BLaER1 treated with 17β-estradiol and CSF1 and Interleukin-3, amounts not matched to agents 10 nM and 100 nM (cell line): ENCODE measurements at regions not wholly inside any gene's neighbourhood (a gene's known extent, or its start where the extent isn't known, plus 50 kb on each side); places are given as distances from the start of the nearest gene placed in this dataset.
A peak's percentile ranks its signal among the peaks of the same experiment; 100 is the strongest.
"Not testable (repeated sequence)": the region's sequence is repeated elsewhere in the genome, so short reads cannot be mapped to it uniquely, and the experiment has no call there.

Experiments
- H3K27ac ChIP-seq, 11 experiments: shearing (Covaris generic); formaldehyde crosslinking; 2 replicates each; pipeline ENCODE4 v1.8.1; 2022
- H3K27me3 ChIP-seq, 11 experiments: shearing (Covaris generic); formaldehyde crosslinking; 2 replicates each; pipeline ENCODE4 v1.8.1; 2022
- H3K36me3 ChIP-seq, 11 experiments: shearing (Covaris generic); formaldehyde crosslinking; 2 replicates each; pipeline ENCODE4 v1.8.1; 2022
- H3K4me1 ChIP-seq, 10 experiments: shearing (Covaris generic); formaldehyde crosslinking; 2 replicates each; pipeline ENCODE4 v1.8.1; 2022
- H3K4me2 ChIP-seq, 11 experiments: shearing (Covaris generic); formaldehyde crosslinking; 2 replicates each; pipeline ENCODE4 v1.8.1; 2022
- H3K4me3 ChIP-seq, 10 experiments: shearing (Covaris generic); formaldehyde crosslinking; 2 replicates each; pipeline ENCODE4 v1.8.1; 2022
- H3K9ac ChIP-seq, 11 experiments: shearing (Covaris generic); formaldehyde crosslinking; 2 replicates each; pipeline ENCODE4 v1.8.1; 2022
- H3K9me3 ChIP-seq, 11 experiments: shearing (Covaris generic); formaldehyde crosslinking; replicated peaks in 1 of 11; 2 replicates each; pipeline ENCODE4 v1.8.1; 2022
- H4K20me1 ChIP-seq, 11 experiments: shearing (Covaris generic); formaldehyde crosslinking; 2 replicates each; pipeline ENCODE4 v1.8.1; 2022
- Cebpa-rat ChIP-seq, 11 experiments: shearing (Covaris generic); IDR thresholded peaks; 2 replicates each; pipeline ENCODE4 v1.8.1; 2022

DNA sequence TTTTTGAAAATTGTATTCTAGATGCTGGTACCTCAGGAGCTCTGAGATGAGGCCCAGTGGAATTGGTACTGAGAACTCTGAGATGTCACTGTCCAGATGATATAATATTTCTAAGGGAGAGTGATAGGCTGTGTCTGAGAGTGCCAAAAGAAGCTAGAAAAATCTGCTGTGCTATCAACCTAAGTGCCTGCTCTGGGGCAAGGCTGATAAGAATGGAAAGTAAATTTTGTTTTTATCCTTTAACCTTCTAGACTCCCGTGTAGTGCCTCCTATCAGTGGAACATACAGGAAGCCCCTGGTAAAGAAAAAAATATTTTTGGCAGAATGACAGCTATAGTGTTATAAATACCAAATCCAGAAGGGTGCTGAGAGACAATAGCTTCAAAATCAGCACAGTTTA, 348.2 kb downstream of the TFAP2B start:
- H3K9me3 ChIP-seq: peaks cover 0 to 8% (median 4%) of the 10 kb centered on the region in 11 experiments; a peak in 4 of 22 replicates
- H3K4me3 ChIP-seq: no peak overlapping the region
- no peak overlapping the region for H3K9ac ChIP-seq
- peaks cover 0 to 14% (median 3%) of the 10 kb centered on the region in 10 experiments; a peak in 8 of 20 replicates for H3K4me1 ChIP-seq
- no peaks in the 10 kb centered on the region for H4K20me1 ChIP-seq
- no peaks in the 10 kb centered on the region for H3K36me3 ChIP-seq
- TF ChIP-seq Cebpa-rat (IDR thresholded peaks at IDR 0.05): no peak
- no peaks in the 10 kb centered on the region for H3K27me3 ChIP-seq
- H3K27ac ChIP-seq: no peak overlapping the region
- peak overlapping the region in 6 of 11 experiments; percentile 6 to 52 (median 30); a peak in 7 of 22 replicates for H3K4me2 ChIP-seq

DNA sequence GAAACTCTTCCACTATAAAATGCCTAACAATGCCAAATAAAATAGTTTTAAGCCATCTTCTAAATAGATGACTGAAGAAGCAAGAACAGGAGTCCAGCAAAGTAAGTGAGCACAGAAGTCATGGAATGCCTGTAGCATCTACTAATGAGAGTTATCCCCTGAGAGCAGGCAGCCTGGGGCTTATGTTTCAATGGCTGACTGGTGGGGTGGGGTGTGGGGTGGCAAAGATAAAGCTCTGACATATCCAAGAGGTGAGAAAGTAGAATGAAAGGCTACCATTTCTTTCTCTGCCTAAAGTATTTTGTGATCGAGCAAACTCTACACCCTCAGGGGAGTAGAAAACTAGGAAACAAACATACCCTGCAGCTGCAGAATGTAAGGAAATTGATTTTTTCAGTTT, 348.8 kb downstream of the TFAP2B start:
- Histone ChIP-seq H3K27me3 (no peaks in the 10 kb centered on the region), H3K9me3 (peaks cover 0 to 8% (median 4%) of the 10 kb centered on the region in 11 experiments; a peak in 4 of 22 replicates), H3K36me3 (no peaks in the 10 kb centered on the region), H3K9ac (no peak overlapping the region), H4K20me1 (no peaks in the 10 kb centered on the region), H3K27ac (no peak overlapping the region), H3K4me1 (peaks cover 0 to 14% (median 3%) of the 10 kb centered on the region in 10 experiments; a peak in 8 of 20 replicates), H3K4me3 (no peak overlapping the region), H3K4me2 (peak overlapping the region in 6 of 11 experiments; percentile 6 to 52 (median 30); a peak in 7 of 22 replicates)
- TF ChIP-seq Cebpa-rat (IDR thresholded peaks at IDR 0.05): no peak

DNA sequence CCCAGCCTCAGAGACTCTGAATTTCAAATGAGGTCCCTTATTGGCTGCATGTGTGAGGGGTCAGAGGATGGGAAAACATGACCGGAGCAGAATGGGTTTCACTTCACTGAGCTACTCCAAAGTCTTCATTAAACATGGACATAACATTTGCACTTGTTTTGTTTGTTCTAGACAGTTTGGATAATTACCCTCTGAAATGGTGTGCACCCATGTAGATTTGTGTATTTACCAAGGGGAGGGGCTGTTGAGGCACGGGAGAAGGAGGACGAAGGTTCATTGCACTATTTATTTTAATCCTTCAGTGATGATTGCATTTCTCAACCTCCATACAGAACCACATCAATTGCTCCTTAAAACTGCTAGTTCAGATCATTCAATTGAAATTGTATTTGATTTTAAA, 364.2 kb downstream of the TFAP2B start:
- Histone ChIP-seq H4K20me1 (no peaks in the 10 kb centered on the region), H3K9me3 (no peaks in the 10 kb centered on the region), H3K27me3 (no peaks in the 10 kb centered on the region), H3K27ac (no peak overlapping the region), H3K4me2 (no peak overlapping the region), H3K4me1 (no peaks in the 10 kb centered on the region), H3K9ac (no peak overlapping the region), H3K36me3 (no peaks in the 10 kb centered on the region), H3K4me3 (no peak overlapping the region)
- no peak for TF ChIP-seq Cebpa-rat (IDR thresholded peaks at IDR 0.05)

- H3K4me1 ChIP-seq: no peaks in the 10 kb centered on the region
- no peaks in the 10 kb centered on the region for H3K36me3 ChIP-seq
- H3K9ac ChIP-seq: no peak overlapping the region
- no peak overlapping the region for H3K27ac ChIP-seq
- no peak overlapping the region for H3K4me3 ChIP-seq
- no peaks in the 10 kb centered on the region for H3K9me3 ChIP-seq
- H4K20me1 ChIP-seq: no peaks in the 10 kb centered on the region
- H3K4me2 ChIP-seq: no peak overlapping the region
- TF ChIP-seq Cebpa-rat (IDR thresholded peaks at IDR 0.05): no peak
- H3K27me3 ChIP-seq: no peaks in the 10 kb centered on the region
These were observed 365.4 kb downstream of the TFAP2B start for GRCh38 chr6:51184046-51184445.

DNA sequence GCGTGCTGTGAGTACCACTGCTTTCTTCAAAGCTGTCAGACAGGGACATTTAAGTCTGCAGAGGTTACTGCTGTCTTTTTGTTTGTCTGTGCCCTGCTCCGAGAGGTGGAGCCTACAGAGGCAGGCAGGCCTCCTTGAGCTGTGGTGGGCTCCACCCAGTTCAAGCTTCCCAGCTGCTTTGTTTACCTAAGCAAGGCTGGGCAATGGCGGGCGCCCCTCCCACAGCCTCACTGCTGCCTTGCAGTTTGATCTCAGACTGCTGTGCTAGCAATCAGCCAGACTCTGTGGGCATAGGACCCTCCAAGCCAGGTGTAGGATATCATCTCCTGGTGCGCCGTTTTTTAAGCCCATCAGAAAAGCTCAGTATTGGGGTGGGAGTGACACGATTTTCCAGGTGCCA, 374.5 kb downstream of the TFAP2B start:
- not testable (repeated sequence) for H3K36me3 ChIP-seq, H3K4me3 ChIP-seq, H3K9ac ChIP-seq, H3K4me1 ChIP-seq, H3K27ac ChIP-seq, H3K4me2 ChIP-seq, H4K20me1 ChIP-seq, H3K9me3 ChIP-seq, H3K27me3 ChIP-seq

DNA sequence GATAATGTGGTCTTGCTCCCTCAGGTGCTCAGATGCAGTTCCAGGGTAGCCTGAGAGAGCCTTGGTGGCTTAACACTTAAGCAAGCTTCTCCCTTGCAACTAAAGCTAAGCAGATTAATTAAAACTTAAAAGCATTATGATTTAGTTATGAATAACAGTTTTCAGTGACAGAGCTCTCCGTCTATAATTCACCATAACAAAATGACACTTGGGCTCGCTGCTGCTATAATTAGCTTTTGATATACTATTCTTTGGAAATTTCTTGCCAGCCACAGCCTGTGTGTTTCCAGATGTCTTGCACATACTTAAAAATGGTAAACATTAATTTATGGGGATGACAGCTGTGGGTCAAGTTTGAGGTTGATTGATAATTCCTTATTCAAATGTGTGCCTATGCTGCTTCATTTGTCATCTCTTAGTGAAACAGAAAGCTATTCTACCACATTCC, 380.5 kb downstream of the TFAP2B start:
- H3K27ac ChIP-seq: no peak overlapping the region
- H3K4me2 ChIP-seq: no peak overlapping the region
- no peaks in the 10 kb centered on the region for H3K9me3 ChIP-seq
- H3K36me3 ChIP-seq: no peaks in the 10 kb centered on the region
- H3K27me3 ChIP-seq: no peaks in the 10 kb centered on the region
- no peaks in the 10 kb centered on the region for H4K20me1 ChIP-seq
- no peak overlapping the region for H3K4me3 ChIP-seq
- H3K9ac ChIP-seq: no peak overlapping the region
- no peak for TF ChIP-seq Cebpa-rat (IDR thresholded peaks at IDR 0.05)
- H3K4me1 ChIP-seq: 0 out of 20 replicates have a peak, but pooled peaks cover 0 to 5% (median 0%) of the 10 kb centered on the region in 10 experiments

- Histone ChIP-seq H3K27ac (no peak overlapping the region), H3K36me3 (no peaks in the 10 kb centered on the region), H3K27me3 (no peaks in the 10 kb centered on the region), H3K4me1 (0 out of 20 replicates have a peak, but pooled peaks cover 0 to 5% (median 0%) of the 10 kb centered on the region in 10 experiments), H3K9ac (no peak overlapping the region), H3K4me3 (no peak overlapping the region), H3K4me2 (no peak overlapping the region), H4K20me1 (no peaks in the 10 kb centered on the region), H3K9me3 (no peaks in the 10 kb centered on the region)
- no peak for TF ChIP-seq Cebpa-rat (IDR thresholded peaks at IDR 0.05)
These were observed 381.1 kb downstream of the TFAP2B start for GRCh38 chr6:51199733-51200260.

DNA sequence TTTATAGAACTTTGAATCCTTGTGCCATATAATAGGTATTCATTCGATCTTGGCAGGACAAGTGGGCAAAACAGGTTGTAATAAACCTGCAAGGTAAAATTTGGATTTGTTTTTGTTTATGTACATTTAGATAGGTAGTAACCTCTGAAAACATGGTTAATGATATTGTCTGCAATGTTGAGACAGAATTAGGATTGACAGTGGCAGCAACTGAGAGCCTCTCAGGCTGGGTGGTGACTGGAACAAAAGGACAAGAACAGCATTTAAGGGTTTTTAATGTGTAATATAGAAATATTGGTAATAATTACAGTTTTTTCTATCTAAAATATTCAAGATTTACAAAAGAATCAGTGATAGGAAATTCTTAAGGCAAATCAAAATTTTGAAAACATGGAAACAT, 382.0 kb downstream of the TFAP2B start:
- Histone ChIP-seq H3K4me1 (0 out of 20 replicates have a peak, but pooled peaks cover 0 to 5% (median 0%) of the 10 kb centered on the region in 10 experiments), H4K20me1 (no peaks in the 10 kb centered on the region), H3K9ac (no peak overlapping the region), H3K9me3 (no peaks in the 10 kb centered on the region), H3K36me3 (no peaks in the 10 kb centered on the region), H3K4me2 (no peak overlapping the region), H3K4me3 (no peak overlapping the region), H3K27me3 (no peaks in the 10 kb centered on the region), H3K27ac (no peak overlapping the region)
- TF ChIP-seq Cebpa-rat (IDR thresholded peaks at IDR 0.05): no peak

DNA sequence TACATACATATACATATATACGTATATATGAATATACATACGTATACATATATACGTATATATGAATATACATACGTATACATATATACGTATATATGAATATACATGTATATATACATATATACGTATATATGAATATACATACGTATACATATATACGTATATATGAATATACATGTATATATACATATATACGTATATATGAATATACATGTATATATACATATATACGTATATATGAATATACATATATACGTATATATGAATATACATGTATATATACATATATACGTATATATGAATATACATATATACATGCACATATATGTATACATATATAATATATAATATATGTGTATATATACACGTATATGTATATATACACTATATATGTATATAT, 384.0 kb downstream of the TFAP2B start:
- H3K4me1 ChIP-seq, H3K9ac ChIP-seq, H3K27ac ChIP-seq, H4K20me1 ChIP-seq, H3K4me2 ChIP-seq, H3K4me3 ChIP-seq, H3K36me3 ChIP-seq, H3K9me3 ChIP-seq, H3K27me3 ChIP-seq: not testable (repeated sequence)

DNA sequence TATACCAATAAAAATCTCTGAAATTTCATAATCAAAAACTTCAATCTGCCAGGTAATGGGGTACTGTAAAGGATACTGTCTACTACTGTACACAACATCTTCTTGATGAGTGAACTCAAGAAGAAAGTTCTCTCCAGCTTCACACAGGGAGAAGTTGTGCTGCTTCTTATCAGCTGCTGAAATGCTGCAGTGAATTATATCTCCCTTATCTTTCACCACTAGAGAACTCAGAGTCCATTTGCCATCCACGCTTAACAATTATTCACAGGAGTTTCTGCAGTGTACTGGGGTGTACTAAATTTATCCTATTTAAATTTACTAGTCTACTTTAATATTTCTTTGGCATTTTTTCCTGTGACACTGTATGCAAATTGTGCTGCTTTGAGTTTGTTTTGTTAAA, 384.8 kb downstream of the TFAP2B start:
- H3K9ac ChIP-seq: no peak overlapping the region
- no peak overlapping the region for H3K4me3 ChIP-seq
- H3K4me1 ChIP-seq: no peaks in the 10 kb centered on the region
- H3K9me3 ChIP-seq: no peaks in the 10 kb centered on the region
- no peaks in the 10 kb centered on the region for H3K27me3 ChIP-seq
- no peaks in the 10 kb centered on the region for H4K20me1 ChIP-seq
- no peak for TF ChIP-seq Cebpa-rat (IDR thresholded peaks at IDR 0.05)
- no peak overlapping the region for H3K27ac ChIP-seq
- no peak overlapping the region for H3K4me2 ChIP-seq
- no peaks in the 10 kb centered on the region for H3K36me3 ChIP-seq

DNA sequence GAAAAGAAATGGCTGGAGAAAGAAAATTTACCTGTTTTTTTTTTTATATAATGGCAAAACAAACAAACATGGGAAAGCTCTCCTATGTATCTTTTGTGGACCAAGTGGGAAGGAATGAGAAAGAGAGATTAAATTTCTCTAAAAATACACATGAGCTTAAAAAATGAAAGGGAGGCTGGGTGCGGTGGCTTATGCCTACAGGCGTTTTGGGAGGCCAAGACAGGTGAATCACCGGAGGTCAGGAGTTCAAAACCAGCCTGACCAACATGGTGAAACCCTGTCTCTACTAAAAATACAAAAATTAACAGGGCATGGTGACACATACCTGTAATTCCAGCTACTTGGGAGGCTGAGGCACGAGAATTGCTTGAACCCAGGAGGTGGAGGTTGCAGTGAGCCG, 388.0 kb downstream of the TFAP2B start:
- not testable (repeated sequence) for H3K9ac ChIP-seq, H3K27me3 ChIP-seq, H4K20me1 ChIP-seq, H3K36me3 ChIP-seq, H3K4me3 ChIP-seq, H3K4me2 ChIP-seq, H3K9me3 ChIP-seq, H3K4me1 ChIP-seq, H3K27ac ChIP-seq
